Effector memory CD8-positive, alpha-beta T cell (primary cell): ENCODE measurements at regions not wholly inside any gene's neighbourhood (a gene's known extent, or its start where the extent isn't known, plus 50 kb on each side); places are given as distances from the start of the nearest gene placed in this dataset.
"Not testable (repeated sequence)": the region's sequence is repeated elsewhere in the genome, so short reads cannot be mapped to it uniquely, and the experiment has no call there.

Experiments
- ATAC-seq: fragments of 150-1000 bp; cut with Tn5 transposase; replicated peaks from 2 replicates; pipeline ENCODE4 v1.10.0; 2021; ENCODE audit warnings: mild to moderate bottlenecking, moderate library complexity
- DNase-seq, 3 experiments: peaks; one replicate each; pipeline ENCODE4 v3.0.0; 2021
- H3K27ac Mint-ChIP-seq, 2 donors: one replicate each; pipeline ENCODE4 v1.8.0; 2022; ENCODE audit warnings: mild to moderate bottlenecking in 2 of 2, mixed read lengths in 2 of 2, moderate library complexity in 2 of 2
- H3K27me3 Mint-ChIP-seq, 2 donors: one replicate each; pipeline ENCODE4 v1.8.0; 2022; ENCODE audit warnings: mixed read lengths in 2 of 2
- H3K36me3 Mint-ChIP-seq: one replicate; pipeline ENCODE4 v1.8.0; 2022; ENCODE audit warnings: mild to moderate bottlenecking, moderate library complexity, mixed read lengths; ENCODE audit not compliant: insufficient read depth
- H3K4me1 Mint-ChIP-seq, 2 donors: one replicate each; pipeline ENCODE4 v1.8.0; 2022; ENCODE audit warnings: low read depth in 2 of 2, mixed read lengths in 2 of 2
- H3K4me3 Mint-ChIP-seq, 2 donors: one replicate each; pipeline ENCODE4 v1.8.0; 2022; ENCODE audit warnings: mild to moderate bottlenecking in 2 of 2, mixed read lengths in 2 of 2, moderate library complexity in 2 of 2
- H3K9me3 Mint-ChIP-seq, 2 donors: one replicate each; pipeline ENCODE4 v1.8.0; 2022; ENCODE audit warnings: mixed read lengths in 2 of 2

DNA sequence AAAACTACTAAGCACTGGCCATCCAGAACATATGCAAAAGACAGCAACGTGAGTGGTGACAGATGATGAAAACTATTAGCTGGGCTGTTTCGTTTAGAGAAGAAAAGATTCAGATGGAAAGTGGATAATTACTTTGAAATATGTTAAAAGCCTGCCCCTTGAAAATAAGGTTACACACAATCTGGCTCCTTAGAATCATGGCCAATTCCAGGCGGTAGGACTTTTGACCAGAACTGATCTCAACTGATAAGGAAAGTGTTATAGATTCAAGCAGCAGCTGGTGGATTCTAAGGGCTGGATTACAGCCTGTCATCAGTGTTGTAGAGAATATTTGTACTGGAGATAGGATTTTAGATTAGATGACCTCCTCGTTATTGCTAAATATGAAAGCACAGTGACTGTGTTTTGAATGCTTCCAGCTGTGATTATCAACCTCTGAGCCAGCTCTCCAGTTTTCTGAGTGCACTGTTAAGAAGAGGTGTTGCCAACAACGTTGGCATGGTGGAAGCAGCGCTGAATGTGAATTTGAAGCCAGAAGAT lies 75.1 kb downstream of the KBTBD2 start:
- not testable (repeated sequence) for ATAC-seq, H3K4me3 Mint-ChIP-seq, DNase-seq, H3K9me3 Mint-ChIP-seq, H3K36me3 Mint-ChIP-seq, H3K27ac Mint-ChIP-seq, H3K4me1 Mint-ChIP-seq
- peaks cover 0 to 22% of the 10 kb centered on the region in 2 donors for H3K27me3 Mint-ChIP-seq

DNA sequence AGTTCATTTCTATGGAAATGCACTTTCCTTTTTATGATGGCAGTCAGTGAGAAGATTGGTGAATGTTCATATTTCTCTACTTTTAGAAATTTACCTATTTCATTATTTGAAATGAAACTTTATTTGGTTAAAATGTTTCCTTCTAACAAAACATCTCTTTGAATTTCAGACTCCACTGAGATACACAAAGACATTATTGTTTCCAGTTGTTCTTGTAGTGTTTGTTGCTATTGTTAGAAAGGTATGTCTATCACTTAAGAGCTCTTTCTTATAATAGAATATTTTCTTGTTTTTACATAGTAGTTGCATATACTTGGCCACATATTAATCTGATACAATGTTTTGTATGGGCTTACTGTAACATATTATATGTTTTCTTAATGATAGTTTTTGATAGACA lies 76.8 kb downstream of the KBTBD2 start:
- H3K9me3 Mint-ChIP-seq, ATAC-seq, H3K27ac Mint-ChIP-seq, H3K4me1 Mint-ChIP-seq, H3K4me3 Mint-ChIP-seq, H3K36me3 Mint-ChIP-seq, DNase-seq: not testable (repeated sequence)
- H3K27me3 Mint-ChIP-seq: peaks cover 0 to 25% of the 10 kb centered on the region in 2 donors

DNA sequence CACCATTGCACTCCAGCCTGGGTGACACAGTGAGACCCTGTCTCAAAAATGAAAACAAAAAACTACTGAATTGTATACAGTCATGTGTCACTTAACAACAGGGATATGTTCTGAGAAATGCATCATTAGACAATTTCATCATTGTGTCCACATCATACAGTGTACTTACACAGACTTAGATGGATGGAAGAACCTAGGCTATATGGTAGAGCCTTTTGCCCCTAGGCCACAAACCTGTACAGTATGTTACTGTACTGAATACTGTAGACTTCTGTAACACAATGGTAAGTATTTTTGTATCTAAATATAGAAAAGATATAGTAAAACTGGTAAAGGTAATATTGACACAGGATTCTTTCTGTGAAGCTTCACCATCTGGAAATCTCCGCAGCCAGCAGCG lies 81.7 kb downstream of the KBTBD2 start:
- H3K4me1 Mint-ChIP-seq: no peaks in the 10 kb centered on the region

DNA sequence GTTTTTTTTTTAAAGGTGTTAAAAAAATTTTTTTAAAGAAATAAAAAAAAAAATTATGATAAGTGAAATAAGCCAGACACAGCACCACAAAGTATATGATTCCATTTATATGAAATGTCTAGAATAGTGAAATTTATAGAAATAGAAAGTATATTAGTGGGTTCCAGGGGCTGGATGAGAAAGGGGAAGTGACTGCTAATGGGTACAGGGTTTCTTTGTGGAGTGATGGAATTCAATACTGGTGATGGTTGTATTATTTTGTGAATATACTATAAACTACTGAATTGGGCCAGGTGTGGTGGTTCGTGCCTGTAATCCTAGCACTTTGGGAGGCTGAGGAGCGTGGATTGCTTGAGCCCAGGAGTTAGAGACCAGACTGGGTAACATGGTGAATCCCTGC lies 82.2 kb downstream of the KBTBD2 start:
- DNase-seq (no peak), ATAC-seq (no peak)
- Mint-ChIP-seq H3K36me3 (no peaks in the 10 kb centered on the region), H3K4me3 (no peak overlapping the region), H3K27me3 (peaks cover 0 to 16% of the 10 kb centered on the region in 2 donors), H3K27ac (no peak overlapping the region), H3K9me3 (no peaks in the 10 kb centered on the region), H3K4me1 (no peaks in the 10 kb centered on the region)

More for the DNA sequence above, 81.7 kb downstream of the KBTBD2 start:
- peaks cover 0 to 16% of the 10 kb centered on the region in 2 donors for H3K27me3 Mint-ChIP-seq
- no peak for DNase-seq
- H3K36me3 Mint-ChIP-seq: no peaks in the 10 kb centered on the region
- H3K9me3 Mint-ChIP-seq: no peaks in the 10 kb centered on the region
- no peak for ATAC-seq
- H3K4me3 Mint-ChIP-seq: no peak overlapping the region
- no peak overlapping the region for H3K27ac Mint-ChIP-seq

DNA sequence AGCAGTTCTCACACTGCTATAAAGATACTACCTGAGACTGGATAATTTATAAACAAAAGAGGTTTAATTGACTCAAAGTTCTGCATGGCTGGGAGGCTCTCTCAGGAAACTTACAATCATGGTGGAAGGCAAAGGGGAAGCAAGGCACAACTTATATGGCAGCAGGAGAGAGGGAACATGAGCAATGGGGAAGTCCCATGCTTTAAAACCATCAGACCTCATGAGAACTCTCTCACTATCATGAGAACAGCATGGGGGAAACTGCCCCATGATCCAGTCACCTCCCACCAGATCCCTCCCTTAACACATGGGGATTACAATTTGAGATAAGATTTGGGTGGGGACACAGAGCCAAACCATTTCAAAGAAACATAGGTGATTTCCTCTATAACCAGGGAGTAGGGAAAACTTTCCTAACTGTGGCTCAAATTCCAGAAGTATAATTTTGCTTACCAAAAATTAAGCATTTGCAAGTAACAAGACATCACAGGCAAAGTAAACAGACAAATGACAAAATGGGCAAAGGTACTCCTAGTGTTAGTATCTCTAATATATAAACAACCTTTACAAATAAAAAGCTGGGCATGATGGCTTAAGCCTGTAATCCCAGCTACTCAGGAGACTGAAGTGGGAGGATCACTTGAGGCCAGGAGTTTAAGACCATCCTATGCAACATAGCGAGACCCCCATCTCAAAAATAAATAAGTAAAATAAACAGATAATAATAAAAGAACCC lies 88.0 kb downstream of the KBTBD2 start:
- Mint-ChIP-seq H3K9me3 (peaks cover 0 to 5% of the 10 kb centered on the region in 2 donors), H3K36me3 (no peaks in the 10 kb centered on the region), H3K27me3 (peaks cover 6 to 7% of the 10 kb centered on the region in 2 donors), H3K4me1 (peaks cover 0 to 2% of the 10 kb centered on the region in 2 donors), H3K27ac (no peak overlapping the region), H3K4me3 (no peak overlapping the region)
- no peak for DNase-seq
- ATAC-seq: no peak

DNA sequence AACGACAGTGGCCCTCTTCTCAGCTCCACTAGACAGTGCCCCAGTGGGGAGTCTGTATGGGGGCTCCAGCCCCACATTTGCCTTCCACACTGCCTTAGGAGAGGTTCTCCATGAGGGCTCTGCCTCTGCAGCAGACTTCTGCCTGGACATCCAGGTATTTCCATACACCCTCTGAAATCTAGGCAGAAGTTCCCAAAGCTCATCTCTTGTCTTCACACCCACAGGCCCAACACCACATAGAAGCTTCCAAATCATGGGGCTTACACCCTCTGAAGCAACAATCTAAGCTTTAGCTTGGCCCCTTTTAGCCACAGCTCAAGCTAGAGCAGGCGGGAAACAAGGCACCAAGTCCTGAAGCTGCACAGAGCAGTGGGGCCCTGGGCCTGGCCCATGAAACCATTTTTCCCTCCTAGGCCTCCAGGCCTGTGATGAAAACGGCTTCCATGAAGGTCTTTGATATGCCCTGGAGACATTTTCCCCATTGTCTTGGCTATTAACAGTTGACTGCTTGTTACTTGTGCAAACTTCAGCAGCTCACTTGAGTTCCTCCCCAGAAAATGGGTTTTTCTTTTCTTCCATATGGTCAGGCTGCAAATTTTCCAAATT lies 89.2 kb downstream of the KBTBD2 start:
- Mint-ChIP-seq H3K27ac (no peak overlapping the region), H3K4me1 (peaks cover 0 to 2% of the 10 kb centered on the region in 2 donors), H3K27me3 (peaks cover 6 to 13% of the 10 kb centered on the region in 2 donors), H3K9me3 (peaks cover 0 to 5% of the 10 kb centered on the region in 2 donors), H3K36me3 (no peaks in the 10 kb centered on the region), H3K4me3 (no peak overlapping the region)
- no peak for DNase-seq
- no peak for ATAC-seq

DNA sequence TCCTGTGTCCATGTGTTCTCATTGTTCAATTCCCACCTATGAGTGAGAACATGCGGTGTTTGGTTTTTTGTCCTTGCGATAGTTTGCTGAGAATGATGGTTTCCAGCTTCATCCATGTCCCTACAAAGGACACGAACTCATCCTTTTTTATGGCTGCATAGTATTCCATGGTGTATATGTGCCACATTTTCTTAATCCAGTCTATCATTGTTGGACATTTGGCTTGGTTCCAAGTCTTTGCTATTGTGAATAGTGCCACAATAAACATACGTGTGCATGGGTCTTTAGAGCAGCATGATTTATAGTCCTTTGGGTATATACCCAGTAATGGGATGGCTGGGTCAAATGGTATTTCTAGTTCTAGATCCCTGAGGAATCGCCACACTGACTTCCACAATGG lies 98.5 kb downstream of the KBTBD2 start:
- peaks cover 18 to 38% of the 10 kb centered on the region in 2 donors for H3K27me3 Mint-ChIP-seq
- not testable (repeated sequence) for ATAC-seq, H3K9me3 Mint-ChIP-seq, H3K4me1 Mint-ChIP-seq, H3K27ac Mint-ChIP-seq, H3K4me3 Mint-ChIP-seq, DNase-seq, H3K36me3 Mint-ChIP-seq

DNA sequence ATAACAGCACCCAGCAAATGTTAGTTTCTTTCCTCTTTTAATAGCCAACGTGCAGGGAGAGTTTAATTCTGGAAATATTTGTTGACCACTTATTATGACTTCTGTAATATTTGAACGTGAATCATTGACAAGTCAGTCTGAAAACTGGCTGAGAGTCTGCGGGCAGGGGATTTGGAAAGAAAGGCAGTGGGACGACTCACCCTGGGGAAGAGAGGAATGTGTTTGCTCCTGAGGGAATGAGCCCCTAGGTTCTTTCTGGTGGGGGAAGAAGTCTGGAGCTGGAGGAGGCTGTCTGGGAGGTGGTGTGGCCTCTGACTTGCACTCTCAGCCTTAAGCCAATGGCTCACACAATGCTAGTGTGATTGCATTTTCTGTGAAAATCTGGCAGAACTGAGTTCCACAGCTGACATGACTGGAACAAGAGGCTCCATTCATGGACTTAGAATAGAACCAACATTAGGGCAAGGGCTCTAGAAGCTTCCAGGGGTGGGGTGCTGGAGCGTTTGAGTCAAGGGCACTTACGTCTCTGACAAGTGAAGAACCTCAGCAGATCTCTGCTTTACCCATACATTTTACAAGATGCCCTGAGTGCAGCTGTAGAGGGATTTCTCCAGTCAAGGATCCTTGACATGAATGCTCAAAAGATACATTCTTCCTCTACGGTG lies 100.7 kb downstream of the KBTBD2 start:
- ATAC-seq, H3K36me3 Mint-ChIP-seq, H3K4me1 Mint-ChIP-seq, H3K27ac Mint-ChIP-seq, DNase-seq, H3K9me3 Mint-ChIP-seq, H3K4me3 Mint-ChIP-seq: not testable (repeated sequence)
- peaks cover 14 to 44% of the 10 kb centered on the region in 2 donors for H3K27me3 Mint-ChIP-seq

DNA sequence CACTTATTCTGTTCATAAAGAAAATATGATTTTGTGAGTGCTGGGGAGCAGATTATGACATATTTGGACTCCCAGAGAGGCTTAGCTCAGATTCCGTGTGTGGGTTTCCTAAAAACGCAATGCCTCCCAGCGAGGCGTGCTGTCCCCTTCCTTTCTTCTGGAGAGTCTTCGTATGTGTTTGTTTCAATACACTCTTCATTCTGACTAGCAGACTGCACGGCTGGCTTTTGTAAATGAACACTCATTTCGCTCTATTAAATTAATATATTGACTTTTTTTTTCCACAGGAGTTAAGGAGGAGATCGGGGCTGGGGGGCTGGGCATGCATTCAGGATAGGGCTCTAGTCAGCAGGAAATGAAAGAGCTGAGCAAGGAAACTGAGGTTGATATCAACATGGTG lies 102.3 kb downstream of the KBTBD2 start:
- H3K36me3 Mint-ChIP-seq, H3K27ac Mint-ChIP-seq, ATAC-seq, H3K9me3 Mint-ChIP-seq, DNase-seq, H3K4me1 Mint-ChIP-seq, H3K4me3 Mint-ChIP-seq: not testable (repeated sequence)
- peaks cover 21 to 53% of the 10 kb centered on the region in 2 donors for H3K27me3 Mint-ChIP-seq

DNA sequence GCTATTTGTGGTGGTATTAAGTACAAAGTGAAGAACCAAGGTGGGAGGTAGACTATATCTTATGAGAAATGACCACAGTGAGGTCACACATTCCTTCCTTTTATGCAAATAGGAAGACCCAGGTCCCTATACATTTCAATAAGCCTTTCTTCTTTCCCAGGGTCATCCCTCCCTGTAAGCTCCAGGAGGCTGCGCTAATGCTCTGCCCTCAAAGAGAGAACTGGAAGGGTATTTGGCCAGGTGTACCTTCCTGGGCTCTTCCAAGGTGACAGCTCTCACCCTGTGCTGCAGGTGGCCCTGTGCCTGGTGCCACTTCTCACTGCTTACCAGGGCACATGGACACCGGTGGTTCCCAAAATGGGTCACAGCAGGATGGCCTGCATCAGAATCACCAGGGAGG lies 103.4 kb downstream of the KBTBD2 start:
- not testable (repeated sequence) for ATAC-seq, H3K4me3 Mint-ChIP-seq, H3K9me3 Mint-ChIP-seq, H3K4me1 Mint-ChIP-seq, H3K27ac Mint-ChIP-seq, DNase-seq, H3K36me3 Mint-ChIP-seq
- H3K27me3 Mint-ChIP-seq: peaks cover 21 to 53% of the 10 kb centered on the region in 2 donors

DNA sequence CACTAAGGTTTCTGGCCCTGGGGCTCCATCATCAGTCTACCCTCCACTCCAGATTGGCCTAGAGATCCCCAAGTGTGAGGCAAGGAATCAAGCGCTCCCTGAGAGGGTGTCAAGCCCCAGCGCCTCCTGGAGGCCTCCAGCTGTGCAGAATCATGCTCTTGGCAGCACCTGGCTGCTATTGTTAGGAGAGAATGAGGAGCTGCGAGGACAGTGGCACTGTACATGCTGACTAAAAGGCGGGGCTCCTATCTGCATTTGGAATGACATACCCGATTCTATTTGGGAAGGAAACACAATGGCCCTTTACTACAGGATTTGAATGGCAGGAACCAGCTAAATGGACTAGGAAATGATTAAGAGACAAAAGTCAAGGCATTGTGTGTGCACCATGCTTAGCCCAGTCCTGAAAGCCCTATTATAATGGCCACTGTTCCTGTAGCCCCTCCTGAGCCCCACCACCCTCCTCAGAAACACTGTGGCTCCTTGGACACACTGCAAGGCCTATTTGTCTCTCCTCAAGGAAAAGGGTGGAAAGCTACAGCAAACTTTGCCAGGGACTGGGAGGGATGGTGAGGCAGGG lies 106.1 kb downstream of the KBTBD2 start:
- H3K27me3 Mint-ChIP-seq: peaks cover 15 to 38% of the 10 kb centered on the region in 2 donors
- not testable (repeated sequence) for H3K4me1 Mint-ChIP-seq, DNase-seq, ATAC-seq, H3K36me3 Mint-ChIP-seq, H3K27ac Mint-ChIP-seq, H3K4me3 Mint-ChIP-seq, H3K9me3 Mint-ChIP-seq

DNA sequence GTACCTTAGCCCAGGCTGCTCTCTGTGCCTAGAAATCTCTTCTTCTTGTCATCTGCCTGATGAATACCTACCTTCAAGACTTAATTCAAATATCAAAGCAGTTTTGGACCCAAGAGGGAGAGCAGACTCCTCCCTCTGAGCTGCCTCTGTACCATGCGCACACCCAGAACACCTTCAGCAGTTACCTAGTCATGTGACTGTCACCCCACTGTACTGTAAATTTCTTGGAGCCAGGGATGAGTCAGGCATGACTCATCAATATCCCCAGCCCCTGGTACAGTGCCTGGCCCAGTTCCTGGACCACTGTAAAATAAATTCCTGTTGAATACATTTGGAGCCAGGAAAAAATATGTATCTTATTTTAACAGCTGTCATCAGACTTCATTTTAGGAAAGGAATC lies 111.7 kb downstream of the KBTBD2 start:
- not testable (repeated sequence) for H3K4me1 Mint-ChIP-seq, DNase-seq, H3K4me3 Mint-ChIP-seq, ATAC-seq, H3K27ac Mint-ChIP-seq, H3K9me3 Mint-ChIP-seq, H3K36me3 Mint-ChIP-seq
- peaks cover 0 to 11% of the 10 kb centered on the region in 2 donors for H3K27me3 Mint-ChIP-seq

DNA sequence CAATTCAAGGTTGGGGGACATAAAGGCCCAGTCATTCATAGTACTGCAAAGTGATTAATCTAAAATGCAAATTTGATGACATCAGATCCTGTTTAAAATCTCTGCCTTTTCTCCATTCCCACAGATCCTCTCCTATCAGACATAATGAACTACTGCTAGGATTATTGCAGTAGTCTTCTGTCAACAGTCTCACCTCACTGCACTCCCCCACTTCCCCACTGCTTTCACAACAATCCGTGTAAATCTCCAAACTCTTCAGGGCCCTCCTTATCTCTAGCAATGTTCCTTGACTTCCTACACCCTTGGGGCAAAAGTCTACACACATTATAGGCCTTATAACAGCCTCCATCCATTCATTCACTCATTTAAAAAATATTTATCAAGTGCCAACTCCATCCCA lies 112.4 kb downstream of the KBTBD2 start:
- no peak overlapping the region for H3K27ac Mint-ChIP-seq
- peaks cover 0 to 1% of the 10 kb centered on the region in 2 donors for H3K4me1 Mint-ChIP-seq
- no peak overlapping the region for H3K4me3 Mint-ChIP-seq
- ATAC-seq: no peak
- H3K9me3 Mint-ChIP-seq: peaks cover 0 to 8% of the 10 kb centered on the region in 2 donors
- H3K36me3 Mint-ChIP-seq: no peaks in the 10 kb centered on the region
- no peak for DNase-seq
- peaks cover 0 to 15% of the 10 kb centered on the region in 2 donors for H3K27me3 Mint-ChIP-seq
